ENCODE measurements at regions not wholly inside any gene's neighbourhood (a gene's known extent, or its start where the extent isn't known, plus 50 kb on each side); places are given as distances from the start of the nearest gene placed in this dataset.
A peak's percentile ranks its signal among the peaks of the same experiment; 100 is the strongest.
"Not testable (repeated sequence)": the region's sequence is repeated elsewhere in the genome, so short reads cannot be mapped to it uniquely, and the experiment has no call there.

GRCh38 chr19:5286465-5287029 lies 54.1 kb downstream of the PTPRS start:
- Histone ChIP-seq H3K9me3 (no peaks in the 10 kb centered on the region), H3K4me1 (peaks cover 0 to 76% (median 8%) of the 10 kb centered on the region in 3 donors), H3K27ac (peak overlapping the region in 3 of 4 donors; percentile 37 to 47 (median 38)), H3K4me3 (no peak overlapping the region), H3K27me3 (no peaks in the 10 kb centered on the region), H3K36me3 (peaks cover 0 to 30% of the 10 kb centered on the region in 2 donors)
- TF ChIP-seq POLR2AphosphoS5 (IDR thresholded peaks at IDR 0.05): no peak
- TF ChIP-seq POLR2A (IDR thresholded peaks at IDR 0.05): no peak
- TF ChIP-seq, protein P1, sequence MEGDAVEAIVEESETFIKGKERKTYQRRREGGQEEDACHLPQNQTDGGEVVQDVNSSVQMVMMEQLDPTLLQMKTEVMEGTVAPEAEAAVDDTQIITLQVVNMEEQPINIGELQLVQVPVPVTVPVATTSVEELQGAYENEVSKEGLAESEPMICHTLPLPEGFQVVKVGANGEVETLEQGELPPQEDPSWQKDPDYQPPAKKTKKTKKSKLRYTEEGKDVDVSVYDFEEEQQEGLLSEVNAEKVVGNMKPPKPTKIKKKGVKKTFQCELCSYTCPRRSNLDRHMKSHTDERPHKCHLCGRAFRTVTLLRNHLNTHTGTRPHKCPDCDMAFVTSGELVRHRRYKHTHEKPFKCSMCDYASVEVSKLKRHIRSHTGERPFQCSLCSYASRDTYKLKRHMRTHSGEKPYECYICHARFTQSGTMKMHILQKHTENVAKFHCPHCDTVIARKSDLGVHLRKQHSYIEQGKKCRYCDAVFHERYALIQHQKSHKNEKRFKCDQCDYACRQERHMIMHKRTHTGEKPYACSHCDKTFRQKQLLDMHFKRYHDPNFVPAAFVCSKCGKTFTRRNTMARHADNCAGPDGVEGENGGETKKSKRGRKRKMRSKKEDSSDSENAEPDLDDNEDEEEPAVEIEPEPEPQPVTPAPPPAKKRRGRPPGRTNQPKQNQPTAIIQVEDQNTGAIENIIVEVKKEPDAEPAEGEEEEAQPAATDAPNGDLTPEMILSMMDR (IDR thresholded peaks at IDR 0.05): no peak
- TF ChIP-seq EP300 (IDR thresholded peaks at IDR 0.05): no peak
- 90 to 100% methylated on average over 1 to 3 of the region's 3 CpGs for WGBS, 2 donors (ENCODE audit: low coverage in 1 of 2)
- ATAC-seq: no peak

- Histone ChIP-seq H3K27me3 (no peaks in the 10 kb centered on the region), H3K4me1 (peaks cover 0 to 76% (median 8%) of the 10 kb centered on the region in 3 donors), H3K9me3 (no peaks in the 10 kb centered on the region), H3K27ac (peak overlapping the region in 2 of 4 donors; percentile 10 to 47), H3K36me3 (peaks cover 0 to 31% of the 10 kb centered on the region in 2 donors), H3K4me3 (no peak overlapping the region)
- ATAC-seq: no peak
- 58 to 90% methylated on average over 2 to 5 of the region's 15 CpGs for WGBS, 2 donors (ENCODE audit: low coverage in 1 of 2)
- TF ChIP-seq, protein P1 (IDR thresholded peaks at IDR 0.05): no peak
- TF ChIP-seq POLR2A (IDR thresholded peaks at IDR 0.05): no peak
- TF ChIP-seq POLR2AphosphoS5 (IDR thresholded peaks at IDR 0.05): no peak
- no peak for TF ChIP-seq EP300 (IDR thresholded peaks at IDR 0.05)
These were observed 54.7 kb downstream of the PTPRS start for GRCh38 chr19:5285955-5286354.

GRCh38 chr19:5285311-5285710 lies 55.3 kb downstream of the PTPRS start:
- Histone ChIP-seq H3K36me3 (peaks cover 0 to 36% of the 10 kb centered on the region in 2 donors), H3K4me1 (peaks cover 0 to 76% (median 8%) of the 10 kb centered on the region in 3 donors), H3K9me3 (no peaks in the 10 kb centered on the region), H3K27ac (peak overlapping the region in 1 of 4 donors; percentile 10), H3K27me3 (no peaks in the 10 kb centered on the region), H3K4me3 (no peak overlapping the region)
- WGBS, 2 donors (ENCODE audit: low coverage in 1 of 2): 78 to 85% methylated on average over 4 to 6 of the region's 6 CpGs
- ATAC-seq: no peak
- TF ChIP-seq POLR2AphosphoS5 (IDR thresholded peaks at IDR 0.05) (no peak), POLR2A (IDR thresholded peaks at IDR 0.05) (no peak), EP300 (IDR thresholded peaks at IDR 0.05) (no peak)
- TF ChIP-seq, protein P1 (IDR thresholded peaks at IDR 0.05): no peak

- Histone ChIP-seq H3K4me1 (peaks cover 0 to 57% (median 8%) of the 10 kb centered on the region in 3 donors), H3K27me3 (no peaks in the 10 kb centered on the region), H3K36me3 (peaks cover 0 to 49% of the 10 kb centered on the region in 2 donors), H3K27ac (peak overlapping the region in 3 of 4 donors; percentile 68 to 73 (median 73)), H3K4me3 (no peak overlapping the region), H3K9me3 (no peaks in the 10 kb centered on the region)
- ATAC-seq: peak; percentile 39
- WGBS, 2 donors (ENCODE audit: low coverage in 1 of 2): 46 to 67% methylated on average over 1 to 2 of the region's 9 CpGs
- TF ChIP-seq, protein P1 (IDR thresholded peaks at IDR 0.05): no peak
- TF ChIP-seq POLR2A (IDR thresholded peaks at IDR 0.05): no peak
- no peak for TF ChIP-seq EP300 (IDR thresholded peaks at IDR 0.05)
- no peak for TF ChIP-seq POLR2AphosphoS5 (IDR thresholded peaks at IDR 0.05)
These were observed 57.7 kb downstream of the PTPRS start for GRCh38 chr19:5282901-5283300.

- WGBS, 2 donors (ENCODE audit: low coverage in 1 of 2): 16 to 27% methylated on average over 3 of the region's 8 CpGs
- Histone ChIP-seq H3K9me3 (no peaks in the 10 kb centered on the region), H3K4me3 (no peak overlapping the region), H3K27me3 (no peaks in the 10 kb centered on the region), H3K27ac (peak overlapping the region in 3 of 4 donors; percentile 68 to 73 (median 73)), H3K4me1 (peaks cover 0 to 44% (median 6%) of the 10 kb centered on the region in 3 donors), H3K36me3 (peaks cover 0 to 50% of the 10 kb centered on the region in 2 donors)
- TF ChIP-seq POLR2AphosphoS5 (IDR thresholded peaks at IDR 0.05): peak; percentile 72
- no peak for TF ChIP-seq POLR2A (IDR thresholded peaks at IDR 0.05)
- peak; percentile 95 for ATAC-seq
These were observed 59.0 kb downstream of the PTPRS start for GRCh38 chr19:5281588-5281987.

DNA sequence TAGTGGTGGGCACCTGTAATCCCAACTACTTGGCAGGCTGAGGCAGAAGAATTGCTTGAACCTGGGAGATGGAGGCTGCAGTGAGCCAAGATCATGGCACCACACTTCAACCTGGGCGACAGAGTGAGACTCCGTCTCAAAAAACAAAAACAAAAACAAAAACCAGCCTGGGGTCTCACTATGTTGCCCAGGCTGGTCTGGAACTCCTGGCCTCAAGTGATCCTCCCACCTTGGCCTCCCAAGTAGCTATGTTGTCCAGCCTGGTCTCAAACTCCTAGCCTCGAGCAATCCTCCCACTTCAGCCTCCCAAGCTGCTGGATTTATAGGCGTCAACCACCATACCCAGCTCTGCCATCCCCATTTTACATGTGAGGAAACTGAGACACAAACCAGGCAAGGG lies 64.9 kb downstream of the PTPRS start:
- H3K9me3 ChIP-seq, ATAC-seq, H3K4me3 ChIP-seq, H3K27me3 ChIP-seq, H3K4me1 ChIP-seq, H3K27ac ChIP-seq: not testable (repeated sequence)
- peaks cover 0 to 69% of the 10 kb centered on the region in 2 donors for H3K36me3 ChIP-seq
- 80% methylated on average over 2 of the region's 4 CpGs; no CpG with 5 or more reads in 1 of the 2 donors for WGBS, 2 donors (ENCODE audit: low coverage in 1 of 2)

Data from gastroesophageal sphincter (tissue), 4 donors.